ENCODE measurements at regions not wholly inside any gene's neighbourhood (a gene's known extent, or its start where the extent isn't known, plus 50 kb on each side); places are given as distances from the start of the nearest gene placed in this dataset.

DNA sequence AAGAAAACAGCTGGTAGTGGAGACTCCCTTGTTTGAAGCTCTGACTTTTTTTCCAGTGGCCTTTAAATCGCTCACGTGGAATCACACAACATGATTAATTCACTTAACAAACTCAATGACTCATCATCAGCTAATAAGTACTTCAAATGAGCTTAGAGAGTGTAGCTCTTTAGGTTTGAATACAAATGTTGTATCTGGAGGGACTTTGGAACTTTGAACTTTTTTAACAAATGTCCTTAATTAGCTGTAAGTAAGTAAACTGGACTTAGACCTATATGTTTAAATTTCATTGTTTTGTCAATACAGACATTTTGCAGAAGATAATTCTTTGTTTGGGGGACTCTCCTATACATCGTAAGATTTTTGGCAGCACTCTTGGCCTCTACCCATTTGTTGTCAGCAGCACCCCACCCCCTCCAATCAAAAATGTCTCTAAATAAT lies 581.1 kb downstream of the SPRY1 start:
- Histone ChIP-seq H3K9me3 (ENCODE audit: low read length) (0 out of 2 replicates have a peak, but pooled peaks cover 3% of the 10 kb centered on the region), H3K4me2 (ENCODE audit: low read length) (no peak overlapping the region), H4K20me1 (ENCODE audit: insufficient read depth, low read length) (no peaks in the 10 kb centered on the region), H3K4me3 (ENCODE audit: low read depth, low read length, poor library complexity, severe bottlenecking) (no peak overlapping the region), H3K79me2 (ENCODE audit: insufficient read depth, low read depth, low read length) (no peaks in the 10 kb centered on the region), H3K9me2 (ENCODE audit: insufficient read depth, low read length) (no peaks in the 10 kb centered on the region), H3K27ac (ENCODE audit: low read depth, low read length, poor library complexity, severe bottlenecking) (no peak overlapping the region), H2AFZ (ENCODE audit: low read length) (no peak overlapping the region), H3K4me1 (ENCODE audit: insufficient read depth, low read length, poor library complexity, severe bottlenecking) (peaks cover 14% of the 10 kb centered on the region), H3K36me3 (ENCODE audit: insufficient read depth, low read length) (no peaks in the 10 kb centered on the region)
- intact Hi-C loops (cut with micrococcal nuclease; ENCODE audit: unreplicated experiment): no loop called here
- no peak for DNase-seq (ENCODE audit: low spot score)
- ChIA-PET POLR2A (interaction anchor here (0.6 to 1.4 kb wide), 3 partner anchors 10 to 868 kb away, joined by 3 to 7 read pairs (median 3); no protein-coding TSS in a partner anchor), CTCF (ENCODE audit: unreplicated experiment) (no interaction called here)
- no TSS peak for BruUV-seq (replicated peaks)
- TF ChIP-seq, protein P1, sequence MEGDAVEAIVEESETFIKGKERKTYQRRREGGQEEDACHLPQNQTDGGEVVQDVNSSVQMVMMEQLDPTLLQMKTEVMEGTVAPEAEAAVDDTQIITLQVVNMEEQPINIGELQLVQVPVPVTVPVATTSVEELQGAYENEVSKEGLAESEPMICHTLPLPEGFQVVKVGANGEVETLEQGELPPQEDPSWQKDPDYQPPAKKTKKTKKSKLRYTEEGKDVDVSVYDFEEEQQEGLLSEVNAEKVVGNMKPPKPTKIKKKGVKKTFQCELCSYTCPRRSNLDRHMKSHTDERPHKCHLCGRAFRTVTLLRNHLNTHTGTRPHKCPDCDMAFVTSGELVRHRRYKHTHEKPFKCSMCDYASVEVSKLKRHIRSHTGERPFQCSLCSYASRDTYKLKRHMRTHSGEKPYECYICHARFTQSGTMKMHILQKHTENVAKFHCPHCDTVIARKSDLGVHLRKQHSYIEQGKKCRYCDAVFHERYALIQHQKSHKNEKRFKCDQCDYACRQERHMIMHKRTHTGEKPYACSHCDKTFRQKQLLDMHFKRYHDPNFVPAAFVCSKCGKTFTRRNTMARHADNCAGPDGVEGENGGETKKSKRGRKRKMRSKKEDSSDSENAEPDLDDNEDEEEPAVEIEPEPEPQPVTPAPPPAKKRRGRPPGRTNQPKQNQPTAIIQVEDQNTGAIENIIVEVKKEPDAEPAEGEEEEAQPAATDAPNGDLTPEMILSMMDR (conservative IDR thresholded peaks at IDR 0.05; ENCODE audit: low read length): no peak
- TF ChIP-seq EZH2phosphoT487 (IDR thresholded peaks at IDR 0.05; ENCODE audit: borderline replicate concordance, low read depth, low read length): no peak

DNA sequence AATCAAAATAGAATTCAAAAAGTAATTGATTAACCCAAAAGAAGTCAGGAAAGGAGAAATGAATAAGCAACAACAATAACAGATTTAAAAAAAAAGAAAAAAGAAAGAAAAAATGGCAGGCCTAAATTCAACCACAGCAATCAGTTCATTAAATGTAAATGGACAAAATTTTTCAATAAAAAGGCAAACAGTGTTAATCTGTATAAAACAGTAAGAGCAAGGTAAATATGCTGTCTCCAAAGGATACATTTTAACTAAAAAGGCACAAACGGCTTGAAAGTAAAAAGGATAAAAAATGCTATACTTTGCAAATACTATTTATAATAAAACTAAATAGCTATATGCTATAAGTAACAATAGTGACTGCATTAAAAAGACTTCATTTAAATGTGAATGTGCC lies 582.0 kb downstream of the SPRY1 start:
- H3K4me1 ChIP-seq (ENCODE audit: insufficient read depth, low read length, poor library complexity, severe bottlenecking): peaks cover 14% of the 10 kb centered on the region

DNA sequence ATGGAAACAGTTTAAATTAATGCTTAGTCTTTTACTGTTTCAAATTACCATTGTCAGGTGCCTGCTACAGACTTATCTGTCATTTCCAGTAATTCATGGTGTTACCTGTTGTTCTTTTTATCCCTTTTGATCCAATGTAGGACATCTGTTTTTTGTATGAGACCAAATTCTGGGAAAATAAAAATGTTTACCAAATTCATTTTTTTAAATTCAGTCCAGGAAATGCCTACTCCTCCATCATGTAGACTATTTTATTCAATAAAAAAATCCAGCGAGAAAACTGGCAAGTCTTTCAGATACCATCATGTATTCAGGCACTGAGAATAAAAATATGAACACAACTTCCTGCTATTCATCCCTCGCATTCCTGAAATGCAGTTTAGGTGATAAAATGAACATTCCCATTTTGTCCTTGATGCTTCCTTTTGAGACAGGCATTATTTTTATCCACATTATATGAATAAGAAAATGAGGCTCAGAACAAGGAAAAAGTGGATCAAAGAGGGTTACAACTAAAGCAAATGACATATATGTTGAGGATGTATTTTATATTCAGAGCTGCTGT lies 584.2 kb downstream of the SPRY1 start:
- no TSS peak for BruUV-seq (replicated peaks)
- Histone ChIP-seq H3K9me2 (ENCODE audit: insufficient read depth, low read length) (no peaks in the 10 kb centered on the region), H3K27ac (ENCODE audit: low read depth, low read length, poor library complexity, severe bottlenecking) (no peak overlapping the region), H3K4me2 (ENCODE audit: low read length) (no peak overlapping the region), H4K20me1 (ENCODE audit: insufficient read depth, low read length) (no peaks in the 10 kb centered on the region), H3K4me1 (ENCODE audit: insufficient read depth, low read length, poor library complexity, severe bottlenecking) (peaks cover 13% of the 10 kb centered on the region), H3K9me3 (ENCODE audit: low read length) (0 out of 2 replicates have a peak, but pooled peaks cover 3% of the 10 kb centered on the region), H3K36me3 (ENCODE audit: insufficient read depth, low read length) (no peaks in the 10 kb centered on the region), H2AFZ (ENCODE audit: low read length) (no peak overlapping the region), H3K79me2 (ENCODE audit: insufficient read depth, low read depth, low read length) (no peaks in the 10 kb centered on the region), H3K4me3 (ENCODE audit: low read depth, low read length, poor library complexity, severe bottlenecking) (no peak overlapping the region)
- TF ChIP-seq EZH2phosphoT487 (IDR thresholded peaks at IDR 0.05; ENCODE audit: borderline replicate concordance, low read depth, low read length): no peak
- TF ChIP-seq, protein P1 (conservative IDR thresholded peaks at IDR 0.05; ENCODE audit: low read length): no peak
- intact Hi-C loops (cut with micrococcal nuclease; ENCODE audit: unreplicated experiment): no loop called here
- no peak for DNase-seq (ENCODE audit: low spot score)
- ChIA-PET CTCF (ENCODE audit: unreplicated experiment) (no interaction called here), POLR2A (no interaction called here)

More for the DNA sequence above, 582.0 kb downstream of the SPRY1 start:
- CTCF ChIA-PET (ENCODE audit: unreplicated experiment): no interaction called here
- H3K9me2 ChIP-seq (ENCODE audit: insufficient read depth, low read length): no peaks in the 10 kb centered on the region
- BruUV-seq (replicated peaks): no TSS peak
- POLR2A ChIA-PET: interaction anchor here (0.6 to 0.7 kb wide), 2 partner anchors 10 to 869 kb away, joined by 3 read pairs; no protein-coding TSS in a partner anchor
- no peaks in the 10 kb centered on the region for H4K20me1 ChIP-seq (ENCODE audit: insufficient read depth, low read length)
- no peak overlapping the region for H3K4me2 ChIP-seq (ENCODE audit: low read length)
- H3K27ac ChIP-seq (ENCODE audit: low read depth, low read length, poor library complexity, severe bottlenecking): no peak overlapping the region
- DNase-seq (ENCODE audit: low spot score): no peak
- no peaks in the 10 kb centered on the region for H3K36me3 ChIP-seq (ENCODE audit: insufficient read depth, low read length)
- no peaks in the 10 kb centered on the region for H3K79me2 ChIP-seq (ENCODE audit: insufficient read depth, low read depth, low read length)
- no peak overlapping the region for H3K4me3 ChIP-seq (ENCODE audit: low read depth, low read length, poor library complexity, severe bottlenecking)
- H3K9me3 ChIP-seq (ENCODE audit: low read length): 0 out of 2 replicates have a peak, but pooled peaks cover 3% of the 10 kb centered on the region
- intact Hi-C loops (cut with micrococcal nuclease; ENCODE audit: unreplicated experiment): no loop called here
- no peak overlapping the region for H2AFZ ChIP-seq (ENCODE audit: low read length)
- TF ChIP-seq EZH2phosphoT487 (IDR thresholded peaks at IDR 0.05; ENCODE audit: borderline replicate concordance, low read depth, low read length): no peak
- TF ChIP-seq, protein P1 (conservative IDR thresholded peaks at IDR 0.05; ENCODE audit: low read length): no peak

Data from OCI-LY7 (cell line).